SK-N-MC (cell line): ENCODE measurements at regions not wholly inside any gene's neighbourhood (a gene's known extent, or its start where the extent isn't known, plus 50 kb on each side); places are given as distances from the start of the nearest gene placed in this dataset.

ENCODE experiments used
- EZH2 ChIP-seq: fragments of 200-600 bp; sonication (generic); IDR thresholded peaks from one replicate; pipeline ENCODE4 v1.6.1; 2017; ENCODE audit warnings: antibody characterized with exemption
- POLR2AphosphoS5 ChIP-seq: IDR thresholded peaks from 2 replicates; pipeline ENCODE4 v1.6.1; 2012; ENCODE audit warnings: mild to moderate bottlenecking, low read depth, low read length, borderline replicate concordance

DNA sequence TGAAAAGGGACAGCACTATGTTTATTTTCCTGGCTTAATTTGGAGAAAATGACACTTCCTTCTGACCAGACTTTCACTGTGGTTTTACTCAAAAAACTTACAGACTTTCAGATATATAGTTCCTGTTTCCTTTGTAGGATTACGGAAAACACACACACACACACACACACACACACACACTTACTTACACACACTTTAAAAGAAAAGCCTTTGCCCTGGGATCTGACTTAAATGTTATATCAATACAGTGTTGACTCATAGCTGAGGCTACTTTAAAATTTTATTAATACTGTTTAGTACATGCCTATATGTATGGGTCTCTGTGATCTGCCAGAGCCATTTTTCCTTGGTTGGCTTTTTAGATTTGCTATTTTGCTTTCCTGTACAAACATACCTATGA lies 758.3 kb downstream of the DNAH5 start:
- no peak for TF ChIP-seq POLR2AphosphoS5
- no peak for TF ChIP-seq EZH2
